ENCODE measurements at regions not wholly inside any gene's neighbourhood (a gene's known extent, or its start where the extent isn't known, plus 50 kb on each side); places are given as distances from the start of the nearest gene placed in this dataset.
A peak's percentile ranks its signal among the peaks of the same experiment; 100 is the strongest.

DNA sequence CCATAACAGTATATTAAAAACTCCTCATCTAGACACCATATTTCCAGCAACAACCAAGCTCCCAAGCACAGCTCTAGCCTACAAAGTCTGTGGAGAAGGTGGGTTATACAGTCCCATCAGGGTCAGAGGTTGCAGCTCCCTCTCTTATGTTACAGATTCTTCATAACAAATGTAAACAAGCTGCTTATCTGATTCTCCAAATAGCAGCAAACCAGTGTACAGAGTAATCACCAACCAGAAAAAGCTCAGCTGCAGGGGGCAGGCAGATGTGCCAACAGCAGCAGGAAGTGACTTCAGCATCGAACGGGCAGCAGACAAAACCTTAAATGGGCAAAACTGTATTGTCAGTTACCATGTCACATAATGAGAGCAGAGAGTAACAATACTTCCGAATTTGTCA is 52.9 kb upstream of the NABP1 start:
- DNase-seq (ENCODE audit: low read depth), result peak; percentile 26
- TF ChIP-seq, protein P1, sequence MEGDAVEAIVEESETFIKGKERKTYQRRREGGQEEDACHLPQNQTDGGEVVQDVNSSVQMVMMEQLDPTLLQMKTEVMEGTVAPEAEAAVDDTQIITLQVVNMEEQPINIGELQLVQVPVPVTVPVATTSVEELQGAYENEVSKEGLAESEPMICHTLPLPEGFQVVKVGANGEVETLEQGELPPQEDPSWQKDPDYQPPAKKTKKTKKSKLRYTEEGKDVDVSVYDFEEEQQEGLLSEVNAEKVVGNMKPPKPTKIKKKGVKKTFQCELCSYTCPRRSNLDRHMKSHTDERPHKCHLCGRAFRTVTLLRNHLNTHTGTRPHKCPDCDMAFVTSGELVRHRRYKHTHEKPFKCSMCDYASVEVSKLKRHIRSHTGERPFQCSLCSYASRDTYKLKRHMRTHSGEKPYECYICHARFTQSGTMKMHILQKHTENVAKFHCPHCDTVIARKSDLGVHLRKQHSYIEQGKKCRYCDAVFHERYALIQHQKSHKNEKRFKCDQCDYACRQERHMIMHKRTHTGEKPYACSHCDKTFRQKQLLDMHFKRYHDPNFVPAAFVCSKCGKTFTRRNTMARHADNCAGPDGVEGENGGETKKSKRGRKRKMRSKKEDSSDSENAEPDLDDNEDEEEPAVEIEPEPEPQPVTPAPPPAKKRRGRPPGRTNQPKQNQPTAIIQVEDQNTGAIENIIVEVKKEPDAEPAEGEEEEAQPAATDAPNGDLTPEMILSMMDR (conservative IDR thresholded peaks at IDR 0.05; ENCODE audit: low read length), result no peak
- H3K4me3 ChIP-seq (ENCODE audit: low read length), result no peak overlapping the region

DNA sequence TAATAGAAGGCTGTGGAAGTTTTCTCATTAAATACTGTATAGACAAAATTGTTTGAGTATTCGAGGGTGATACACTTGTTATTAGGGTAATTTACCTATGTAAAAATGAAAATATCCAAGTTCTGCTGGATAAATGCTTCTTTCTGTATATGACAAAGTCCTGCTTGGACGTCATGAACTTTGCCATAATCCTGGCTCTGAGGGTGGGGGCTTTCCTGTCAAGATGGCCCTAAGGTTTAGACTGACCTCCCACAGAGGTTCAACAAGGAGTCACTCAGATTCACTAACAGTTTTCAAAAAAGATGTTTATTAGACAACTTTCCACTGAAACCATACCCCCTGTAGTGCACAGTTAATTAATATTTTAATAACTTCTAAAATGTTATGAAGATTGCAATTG is 52.5 kb upstream of the NABP1 start:
- TF ChIP-seq, protein P1 (conservative IDR thresholded peaks at IDR 0.05; ENCODE audit: low read length), result no peak

DNA sequence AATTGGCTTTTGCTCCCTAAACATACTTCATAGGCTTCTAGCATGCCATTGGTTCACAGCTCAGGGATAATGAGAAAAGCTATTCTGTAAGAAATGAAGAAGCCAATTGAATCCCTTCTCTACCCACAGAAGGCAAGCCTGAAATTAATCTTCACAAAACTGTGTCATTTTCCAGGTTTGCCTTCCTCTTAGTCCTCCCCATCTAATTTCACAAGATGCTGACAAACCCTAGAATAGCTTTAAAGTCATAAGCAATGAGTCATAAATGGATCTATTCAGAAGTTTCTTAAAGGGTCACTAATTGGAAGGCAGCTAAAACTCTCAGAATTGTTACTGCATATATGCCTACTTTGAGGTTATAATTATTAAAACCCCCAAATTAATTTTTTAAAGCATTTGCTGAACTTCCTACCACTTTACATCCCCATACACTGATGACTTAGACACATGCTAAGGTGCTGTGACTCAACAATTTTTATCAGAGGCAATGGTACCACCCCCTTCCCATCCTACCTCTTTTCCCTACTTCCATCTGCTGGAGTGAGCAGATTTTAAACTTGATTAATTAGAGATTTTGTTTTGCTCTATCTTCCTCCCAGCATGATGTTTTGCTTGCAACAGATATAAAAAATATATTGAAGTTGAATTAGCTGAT is 51.3 kb upstream of the NABP1 start:
- no peak overlapping the region for H3K4me3 ChIP-seq (ENCODE audit: low read length)
- TF ChIP-seq, protein P1 (conservative IDR thresholded peaks at IDR 0.05; ENCODE audit: low read length), result no peak
- DNase-seq (ENCODE audit: low read depth), result peak; percentile 89

More for the DNA sequence above, 52.5 kb upstream of the NABP1 start:
- no peak overlapping the region for H3K4me3 ChIP-seq (ENCODE audit: low read length)
- DNase-seq (ENCODE audit: low read depth), result no peak

DNA sequence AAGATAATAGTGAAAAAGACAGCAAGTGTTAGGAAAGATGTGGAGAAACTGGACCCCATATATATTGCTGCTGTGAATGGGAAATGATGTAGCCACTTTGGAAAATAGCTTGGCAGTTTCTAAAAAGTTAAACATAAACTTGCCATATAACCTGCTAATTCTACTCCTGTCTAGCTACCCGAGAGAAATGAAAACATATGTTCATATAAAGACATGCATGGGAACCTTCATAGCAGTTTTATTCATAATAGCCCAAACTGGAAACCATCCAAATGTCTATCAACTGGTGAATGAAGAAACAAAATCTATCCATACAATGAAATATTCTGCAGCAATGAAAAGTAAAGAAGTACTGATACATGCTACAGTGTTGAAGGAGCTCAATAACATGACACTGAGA is 50.4 kb upstream of the NABP1 start:
- no peak overlapping the region for H3K4me3 ChIP-seq (ENCODE audit: low read length)
- TF ChIP-seq, protein P1 (conservative IDR thresholded peaks at IDR 0.05; ENCODE audit: low read length), result no peak
- DNase-seq (ENCODE audit: low read depth), result no peak
